Aorta (tissue), 5 donors: ENCODE measurements at regions not wholly inside any gene's neighbourhood (a gene's known extent, or its start where the extent isn't known, plus 50 kb on each side); places are given as distances from the start of the nearest gene placed in this dataset.

Experiments
- ATAC-seq: fragments of 200-7000 bp; cut with Tn5 transposase; one replicate; pipeline ENCODE4 v1.9.1; 2022; ENCODE audit warnings: moderate library complexity; ENCODE audit not compliant: low FRiP score
- DNase-seq, 2 donors: peaks; one replicate each; pipeline ENCODE4 v3.0.0-alpha.2; 2020
- H3K27ac ChIP-seq, 2 donors: one replicate each; pipeline ENCODE4 v1.5.1; 2013; ENCODE audit warnings: low read length in 2 of 2, mild to moderate bottlenecking in 2 of 2, moderate library complexity in 2 of 2, control low read depth in 1 of 2, inconsistent platforms in 1 of 2, low read depth in 1 of 2
- H3K27me3 ChIP-seq, 2 donors: one replicate each; pipeline ENCODE4 v1.6.1; 2013; ENCODE audit warnings: control low read depth in 1 of 2, low read length in 1 of 2, mild to moderate bottlenecking in 1 of 2, moderate library complexity in 1 of 2; ENCODE audit not compliant: insufficient read depth in 2 of 2, control insufficient read depth in 1 of 2
- H3K36me3 ChIP-seq, 2 donors: one replicate each; pipeline ENCODE4 v1.6.1; 2013; ENCODE audit warnings: control low read depth in 1 of 2, low read length in 1 of 2, mild to moderate bottlenecking in 1 of 2; ENCODE audit not compliant: insufficient read depth in 2 of 2, control insufficient read depth in 1 of 2
- H3K4me1 ChIP-seq, 2 donors: one replicate each; pipeline ENCODE4 v1.6.1; 2013; ENCODE audit warnings: low read length in 2 of 2, control low read depth in 1 of 2, mild to moderate bottlenecking in 1 of 2, moderate library complexity in 1 of 2; ENCODE audit not compliant: insufficient read depth in 2 of 2, control insufficient read depth in 1 of 2
- H3K4me3 ChIP-seq, 2 donors: one replicate each; pipeline ENCODE4 v1.5.1; 2013; ENCODE audit warnings: low read length in 2 of 2, control low read depth in 1 of 2, mild to moderate bottlenecking in 1 of 2
- H3K9me3 ChIP-seq: one replicate; pipeline ENCODE4 v1.6.1; 2013; ENCODE audit warnings: mild to moderate bottlenecking, low read length; ENCODE audit not compliant: control insufficient read depth
- WGBS, 2 donors: extraction: QIAGEN DNeasy Blood & Tissue Kit; methylation state at CpG; one replicate each; pipeline ENCODE4 v1.1.7; 2013; 5-methylcytosine and 5-hydroxymethylcytosine counted together
- intact Hi-C, 2 donors: fragments of 100-400 bp; cut with DNase I; formaldehyde crosslinking; loops; one replicate each; pipeline versions ENCODE4 v1.14.2 to v1.15.0; 2022
- donor health status: healthy with polysubstance abuse.
- donor health status: Bipolar disorder and iron deficiency.
- donor health status: DM: no; HTN: no; CAD: no.
- donor health status: DM: no; HTN: no; CAD: no.
- donor health status: DM: yes; HTN: yes; CAD: no.

GRCh38 chr2:234773764-234774409 is 177.9 kb upstream of the SH3BP4 start:
- intact Hi-C loops = no loop called here
- WGBS, 2 donors = 84 to 85% methylated on average over 5 of the region's 5 CpGs

GRCh38 chr2:234773129-234773528 is 178.7 kb upstream of the SH3BP4 start:
- H3K4me3 ChIP-seq = no peak overlapping the region
- intact Hi-C loops = no loop called here
- DNase-seq (no peak), ATAC-seq (no peak)
- H3K36me3 ChIP-seq = no peaks in the 10 kb centered on the region
- H3K4me1 ChIP-seq = no peaks in the 10 kb centered on the region
- H3K27me3 ChIP-seq = no peaks in the 10 kb centered on the region
- no peaks in the 10 kb centered on the region for H3K9me3 ChIP-seq
- H3K27ac ChIP-seq = no peak overlapping the region
- WGBS, 2 donors = 94 to 97% methylated on average over 5 of the region's 5 CpGs

More at GRCh38 chr2:234773764-234774409, 177.9 kb upstream of the SH3BP4 start:
- DNase-seq = no peak
- H3K4me3 ChIP-seq = no peak overlapping the region
- no peaks in the 10 kb centered on the region for H3K27me3 ChIP-seq
- H3K27ac ChIP-seq = no peak overlapping the region
- no peaks in the 10 kb centered on the region for H3K36me3 ChIP-seq
- ATAC-seq = no peak
- H3K4me1 ChIP-seq = no peaks in the 10 kb centered on the region
- no peaks in the 10 kb centered on the region for H3K9me3 ChIP-seq

GRCh38 chr2:234772733-234773060 is 179.1 kb upstream of the SH3BP4 start:
- Histone ChIP-seq H3K4me3 (no peak overlapping the region), H3K27ac (no peak overlapping the region), H3K27me3 (no peaks in the 10 kb centered on the region), H3K9me3 (no peaks in the 10 kb centered on the region), H3K4me1 (no peaks in the 10 kb centered on the region), H3K36me3 (no peaks in the 10 kb centered on the region)
- WGBS, 2 donors = 93 to 94% methylated on average over 8 of the region's 8 CpGs
- no peak for ATAC-seq
- no peak for DNase-seq
- intact Hi-C loops = no loop called here

GRCh38 chr2:234771980-234772732 is 179.7 kb upstream of the SH3BP4 start:
- no peaks in the 10 kb centered on the region for H3K36me3 ChIP-seq
- no peaks in the 10 kb centered on the region for H3K9me3 ChIP-seq
- DNase-seq = no peak
- H3K27me3 ChIP-seq = no peaks in the 10 kb centered on the region
- intact Hi-C loops = no loop called here
- H3K4me3 ChIP-seq = no peak overlapping the region
- no peak for ATAC-seq
- no peak overlapping the region for H3K27ac ChIP-seq
- no peaks in the 10 kb centered on the region for H3K4me1 ChIP-seq
- 80 to 83% methylated on average over 11 of the region's 11 CpGs for WGBS, 2 donors

GRCh38 chr2:234771176-234771575 is 180.6 kb upstream of the SH3BP4 start:
- intact Hi-C loops = no loop called here
- ATAC-seq (no peak), DNase-seq (no peak)
- 61 to 63% methylated on average over 2 of the region's 2 CpGs for WGBS, 2 donors
- H3K36me3 ChIP-seq = no peaks in the 10 kb centered on the region
- H3K27me3 ChIP-seq = no peaks in the 10 kb centered on the region
- no peak overlapping the region for H3K4me3 ChIP-seq
- H3K27ac ChIP-seq = no peak overlapping the region
- no peaks in the 10 kb centered on the region for H3K9me3 ChIP-seq
- no peaks in the 10 kb centered on the region for H3K4me1 ChIP-seq

- no peaks in the 10 kb centered on the region for H3K36me3 ChIP-seq
- no peak overlapping the region for H3K27ac ChIP-seq
- no peak for ATAC-seq
- DNase-seq = no peak
- H3K4me3 ChIP-seq = no peak overlapping the region
- intact Hi-C loops = no loop called here
- no peaks in the 10 kb centered on the region for H3K9me3 ChIP-seq
- no peaks in the 10 kb centered on the region for H3K4me1 ChIP-seq
- no peaks in the 10 kb centered on the region for H3K27me3 ChIP-seq
Observed at GRCh38 chr2:234770715-234771141, 181.1 kb upstream of the SH3BP4 start.

GRCh38 chr2:234770031-234770506 is 181.7 kb upstream of the SH3BP4 start:
- Histone ChIP-seq H3K36me3 (no peaks in the 10 kb centered on the region), H3K27ac (no peak overlapping the region), H3K4me3 (no peak overlapping the region), H3K4me1 (no peaks in the 10 kb centered on the region), H3K27me3 (no peaks in the 10 kb centered on the region), H3K9me3 (no peaks in the 10 kb centered on the region)
- 92 to 96% methylated on average over 10 to 11 of the region's 11 CpGs for WGBS, 2 donors
- intact Hi-C loops = no loop called here
- no peak for DNase-seq
- ATAC-seq = no peak

- H3K4me1 ChIP-seq = no peaks in the 10 kb centered on the region
- no peaks in the 10 kb centered on the region for H3K9me3 ChIP-seq
- H3K4me3 ChIP-seq = no peak overlapping the region
- H3K27ac ChIP-seq = no peak overlapping the region
- no peak for DNase-seq
- no peaks in the 10 kb centered on the region for H3K27me3 ChIP-seq
- 71% methylated on average over 9 of the region's 9 CpGs for WGBS, 2 donors
- H3K36me3 ChIP-seq = no peaks in the 10 kb centered on the region
- no peak for ATAC-seq
- intact Hi-C loops = no loop called here
Observed at GRCh38 chr2:234768608-234769196, 183.1 kb upstream of the SH3BP4 start.

GRCh38 chr2:234765279-234765678 is 186.5 kb upstream of the SH3BP4 start:
- ATAC-seq = no peak
- 84 to 91% methylated on average over 5 of the region's 5 CpGs for WGBS, 2 donors
- Histone ChIP-seq H3K27me3 (no peaks in the 10 kb centered on the region), H3K9me3 (no peaks in the 10 kb centered on the region), H3K4me3 (no peak overlapping the region), H3K27ac (no peak overlapping the region), H3K4me1 (peaks cover 0 to 2% of the 10 kb centered on the region in 2 donors), H3K36me3 (no peaks in the 10 kb centered on the region)
- intact Hi-C loops = no loop called here
- DNase-seq = no peak
